ENCODE measurements at regions not wholly inside any gene's neighbourhood (a gene's known extent, or its start where the extent isn't known, plus 50 kb on each side); places are given as distances from the start of the nearest gene placed in this dataset.

- no peak for TF ChIP-seq CTCF (conservative IDR thresholded peaks at IDR 0.05)
- no peak for TF ChIP-seq EZH2 (IDR thresholded peaks at IDR 0.05; ENCODE audit: low read depth)
Observed at GRCh38 chr15:69755551-69756310, 303.1 kb downstream of the RPLP1 start.

All from PC-9 (cell line).